ENCODE measurements at regions not wholly inside any gene's neighbourhood (a gene's known extent, or its start where the extent isn't known, plus 50 kb on each side); places are given as distances from the start of the nearest gene placed in this dataset.

- Histone ChIP-seq H2BK120ac (replicated peaks; ENCODE audit: low read depth, low read length) (no peak overlapping the region), H4K91ac (replicated peaks; ENCODE audit: insufficient read length, low read length) (no peak overlapping the region), H3K79me2 (ENCODE audit: control insufficient read depth in 1 of 2, insufficient read depth in 2 of 2, low read length in 2 of 2) (no peaks in the 10 kb centered on the region), H2BK5ac (ENCODE audit: low read depth, low read length) (no peak overlapping the region), H4K8ac (ENCODE audit: extremely low read depth, insufficient read depth, low read length) (no peak overlapping the region), H3K23ac (ENCODE audit: insufficient read length) (no peak overlapping the region), H2BK15ac (ENCODE audit: low read length) (no peak overlapping the region), H3K4ac (replicated peaks; ENCODE audit: insufficient read length, low read depth, low read length) (no peak overlapping the region), H3K9me3 (ENCODE audit: insufficient read depth in 2 of 2, low read depth in 1 of 2, low read length in 1 of 2) (peaks cover 0 to 6% of the 10 kb centered on the region in 2 experiments; a peak in 1 of 4 replicates), H2BK12ac (ENCODE audit: low read depth, low read length) (no peak overlapping the region), H3K4me1 (replicated peaks in 1 of 4; ENCODE audit: control insufficient read depth in 3 of 4, insufficient read depth in 4 of 4, low read length in 3 of 4) (peaks cover 0 to 9% (median 7%) of the 10 kb centered on the region in 4 experiments; a peak in 5 of 7 replicates), H3K79me1 (ENCODE audit: low read depth, low read length) (no peaks in the 10 kb centered on the region), H3K4me3 (ENCODE audit: extremely low read depth in 1 of 4, insufficient read depth in 2 of 4, low read depth in 3 of 4, low read length in 4 of 4) (no peak overlapping the region), H3K36me3 (ENCODE audit: control insufficient read depth in 2 of 4, insufficient read depth in 4 of 4, low read length in 3 of 4) (no peaks in the 10 kb centered on the region), H3K4me2 (ENCODE audit: insufficient read depth in 1 of 2, low read depth in 2 of 2, low read length in 2 of 2) (no peak overlapping the region), H2BK20ac (ENCODE audit: low read length) (no peak overlapping the region), H3K23me2 (ENCODE audit: low read depth, low read length) (no peaks in the 10 kb centered on the region), H4K5ac (ENCODE audit: insufficient read length, low read depth, low read length) (no peak overlapping the region), H2AFZ (ENCODE audit: low read length) (no peak overlapping the region), H3K18ac (ENCODE audit: extremely low read depth, low read length) (no peak overlapping the region), H3K27me3 (replicated peaks in 1 of 4; ENCODE audit: control insufficient read depth in 3 of 4, extremely low read depth in 1 of 4, insufficient read depth in 3 of 4, low read length in 3 of 4) (no peaks in the 10 kb centered on the region), H3K27ac (ENCODE audit: low read depth, low read length) (no peak overlapping the region), H2AK5ac (ENCODE audit: low read depth, low read length) (no peak overlapping the region), H4K20me1 (replicated peaks in 1 of 2; ENCODE audit: control insufficient read depth in 1 of 2, insufficient read depth in 2 of 2, low read length in 2 of 2) (no peaks in the 10 kb centered on the region), H3K56ac (replicated peaks; ENCODE audit: insufficient read length, low read depth, low read length) (no peak overlapping the region), H3K14ac (ENCODE audit: insufficient read length) (no peak overlapping the region), H3K9ac (replicated peaks in 1 of 4; ENCODE audit: extremely low read depth in 1 of 4, low read depth in 3 of 4, low read length in 3 of 4) (no peak overlapping the region)
- WGBS, 2 experiments (ENCODE audit: extremely low coverage in 1 of 2, insufficient coverage in 1 of 2, insufficient read length in 1 of 2, insufficient replicate concordance in 2 of 2, low coverage in 1 of 2, low lambda C conversion rate in 2 of 2, missing lambda C conversion rate in 1 of 2): 84% methylated on average over 4 of the region's 4 CpGs; no CpG with 5 or more reads in 1 of the 2 experiments
- ChIA-PET POLR2A (ENCODE audit: partially characterized antibody) (no interaction called here), CTCF (ENCODE audit: partially characterized antibody) (no interaction called here)
- DNase-seq (ENCODE audit: low read depth in 1 of 2, low spot score in 2 of 2): no peak
- no peak for FAIRE-seq
- no peak for TF ChIP-seq FOSL1 (IDR thresholded peaks at IDR 0.05; ENCODE audit: insufficient read depth, low read depth, low read length)
- no peak for TF ChIP-seq BCL11A (IDR thresholded peaks at IDR 0.05; ENCODE audit: low read depth in 2 of 2, low read length in 2 of 2)
- no peak for TF ChIP-seq CHD1 (IDR thresholded peaks at IDR 0.05; ENCODE audit: low read depth, low read length)
- TF ChIP-seq CBX8 (IDR thresholded peaks at IDR 0.05; ENCODE audit: borderline replicate concordance, low read depth, low read length): no peak
- TF ChIP-seq MAFK (IDR thresholded peaks at IDR 0.05; ENCODE audit: low read depth, low read length): no peak
- no peak for TF ChIP-seq SIRT6 (IDR thresholded peaks at IDR 0.05; ENCODE audit: low read length)
- no peak for TF ChIP-seq GABPA (IDR thresholded peaks at IDR 0.05; ENCODE audit: borderline replicate concordance, insufficient read depth, low read length)
- TF ChIP-seq TAF1 (IDR thresholded peaks at IDR 0.05; ENCODE audit: low read depth, low read length): no peak
- TF ChIP-seq E2F6 (IDR thresholded peaks at IDR 0.05): no peak
- no peak for TF ChIP-seq PHF8 (conservative IDR thresholded peaks at IDR 0.05; ENCODE audit: low read depth, low read length)
- TF ChIP-seq RXRA (IDR thresholded peaks at IDR 0.05; ENCODE audit: insufficient read depth, low read depth, low read length): no peak
- TF ChIP-seq RNF2 (IDR thresholded peaks at IDR 0.05; ENCODE audit: borderline replicate concordance, low read depth, low read length, missing control alignments, poor library complexity, severe bottlenecking): no peak
- no peak for TF ChIP-seq NANOG (IDR thresholded peaks at IDR 0.05; ENCODE audit: insufficient read depth, low read depth, low read length, poor library complexity, severe bottlenecking)
- TF ChIP-seq MAX (IDR thresholded peaks at IDR 0.05): no peak
Observed at GRCh38 chr1:81505831-81506230, 294.9 kb upstream of the ADGRL2 start.

All from H1 (cell line).